C4-2B (cell line): ENCODE measurements at regions not wholly inside any gene's neighbourhood (a gene's known extent, or its start where the extent isn't known, plus 50 kb on each side); places are given as distances from the start of the nearest gene placed in this dataset.

ENCODE experiments used
- CTCF ChIP-seq: fragments of 450-650 bp; conservative IDR thresholded peaks from 2 replicates; pipeline ENCODE4 v1.5.1; 2017; ENCODE audit warnings: mild to moderate bottlenecking
- ZFX ChIP-seq: fragments of 450-650 bp; IDR thresholded peaks from 2 replicates; pipeline ENCODE4 v1.6.1; 2017

GRCh38 chr2:385785-386184, 97.9 kb upstream of the ALKAL2 start:
- TF ChIP-seq CTCF, result no peak
- TF ChIP-seq ZFX, result no peak
